ENCODE measurements at regions not wholly inside any gene's neighbourhood (a gene's known extent, or its start where the extent isn't known, plus 50 kb on each side); places are given as distances from the start of the nearest gene placed in this dataset.
A peak's percentile ranks its signal among the peaks of the same experiment; 100 is the strongest.

DNA sequence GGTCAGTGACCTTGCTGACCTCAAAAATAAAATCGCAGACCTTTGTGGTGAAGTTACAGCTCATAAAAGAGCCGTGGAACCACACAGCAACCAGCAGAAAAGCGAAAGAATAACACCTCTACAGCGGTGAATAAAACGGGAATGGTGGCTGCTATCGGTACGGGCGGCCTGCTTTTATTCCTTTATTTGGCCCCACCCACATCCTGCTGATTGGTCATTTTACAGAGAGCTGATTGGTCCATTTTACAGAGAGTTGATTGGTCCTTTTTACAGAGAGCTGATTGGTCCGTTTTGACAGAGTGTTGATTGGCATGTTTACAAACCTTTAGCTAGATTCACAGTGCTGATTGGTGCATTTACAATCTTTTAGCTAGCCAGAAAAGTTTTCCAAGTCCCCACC lies 80.7 kb upstream of the ATP10A start:
- Histone ChIP-seq H3K36me3 (no peaks in the 10 kb centered on the region), H3K27ac (no peak overlapping the region), H3K4me3 (no peak overlapping the region), H3K27me3 (no peaks in the 10 kb centered on the region), H3K4me1 (no peaks in the 10 kb centered on the region), H3K9me3 (no peaks in the 10 kb centered on the region)
- no peak for DNase-seq (ENCODE audit: low spot score)
- no peak for TF ChIP-seq CTCF (IDR thresholded peaks at IDR 0.05)

DNA sequence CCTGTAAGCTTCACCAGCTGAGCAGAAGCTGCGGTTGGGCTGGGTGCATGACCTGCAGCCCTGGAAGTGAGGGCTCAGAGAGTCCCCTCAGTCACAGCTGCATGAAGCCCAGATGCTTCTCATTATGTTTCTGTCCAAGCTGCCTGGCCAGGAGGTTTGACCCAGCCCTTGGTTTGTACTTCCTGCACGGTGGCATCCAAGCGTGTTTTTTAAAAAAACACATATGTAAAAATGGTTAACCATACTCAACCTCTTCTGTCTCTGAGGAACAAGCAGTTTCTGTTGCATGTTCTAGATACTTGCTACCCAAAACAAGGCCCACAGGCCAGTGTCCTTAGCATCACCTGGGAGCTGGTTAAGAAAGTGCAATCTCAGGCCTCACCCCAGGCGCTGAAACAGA lies 76.0 kb upstream of the ATP10A start:
- no peak for DNase-seq (ENCODE audit: low spot score)
- no peaks in the 10 kb centered on the region for H3K36me3 ChIP-seq
- no peaks in the 10 kb centered on the region for H3K27me3 ChIP-seq
- no peaks in the 10 kb centered on the region for H3K9me3 ChIP-seq
- no peaks in the 10 kb centered on the region for H3K4me1 ChIP-seq
- H3K27ac ChIP-seq: no peak overlapping the region
- no peak for TF ChIP-seq CTCF (IDR thresholded peaks at IDR 0.05)
- H3K4me3 ChIP-seq: no peak overlapping the region

DNA sequence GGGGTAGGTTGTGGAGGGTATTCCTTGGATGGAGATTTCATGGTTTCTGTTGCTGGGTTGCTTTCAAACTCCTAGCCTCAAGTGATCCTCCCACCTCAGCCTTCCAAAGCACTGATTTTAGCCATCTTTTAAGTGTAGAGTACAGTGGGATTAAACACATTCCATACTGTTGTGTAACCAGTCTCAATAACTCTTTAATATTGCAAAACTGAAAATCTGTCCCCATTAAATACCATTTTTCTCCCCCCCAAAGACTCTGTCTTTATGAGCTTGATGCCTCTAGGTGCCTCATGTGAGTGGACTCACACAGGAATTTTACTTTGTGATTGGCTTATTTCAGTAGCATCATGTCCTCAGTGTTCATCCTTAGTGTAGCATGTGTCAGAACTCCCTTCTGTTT lies 74.7 kb upstream of the ATP10A start:
- H3K9me3 ChIP-seq: no peaks in the 10 kb centered on the region
- DNase-seq (ENCODE audit: low spot score): no peak

GRCh38 chr15:25936004-25936403 lies 72.9 kb upstream of the ATP10A start:
- Histone ChIP-seq H3K36me3 (no peaks in the 10 kb centered on the region), H3K9me3 (no peaks in the 10 kb centered on the region), H3K27ac (no peak overlapping the region), H3K4me3 (no peak overlapping the region), H3K4me1 (peaks cover 0 to 8% of the 10 kb centered on the region in 2 donors), H3K27me3 (no peaks in the 10 kb centered on the region)
- no peak for TF ChIP-seq CTCF (IDR thresholded peaks at IDR 0.05)
- no peak for DNase-seq (ENCODE audit: low spot score)

More for the DNA sequence above, 74.7 kb upstream of the ATP10A start:
- H3K4me1 ChIP-seq: peaks cover 0 to 8% of the 10 kb centered on the region in 2 donors
- no peak overlapping the region for H3K27ac ChIP-seq
- no peak overlapping the region for H3K4me3 ChIP-seq
- H3K27me3 ChIP-seq: no peaks in the 10 kb centered on the region
- H3K36me3 ChIP-seq: no peaks in the 10 kb centered on the region
- no peak for TF ChIP-seq CTCF (IDR thresholded peaks at IDR 0.05)

- DNase-seq (ENCODE audit: low spot score): peak; percentile 75
- Histone ChIP-seq H3K27me3 (no peaks in the 10 kb centered on the region), H3K4me1 (peaks cover 0 to 8% of the 10 kb centered on the region in 2 donors), H3K9me3 (peaks cover 0 to 12% of the 10 kb centered on the region in 2 donors), H3K4me3 (peak overlapping the region in 1 of 2 donors; percentile 37), H3K36me3 (no peaks in the 10 kb centered on the region), H3K27ac (no peak overlapping the region)
- TF ChIP-seq CTCF (IDR thresholded peaks at IDR 0.05): peak; percentile 66 to 73
These were observed 70.5 kb upstream of the ATP10A start for GRCh38 chr15:25933456-25934158.

- H3K36me3 ChIP-seq: no peaks in the 10 kb centered on the region
- H3K4me1 ChIP-seq: peaks cover 0 to 8% of the 10 kb centered on the region in 2 donors
- DNase-seq (ENCODE audit: low spot score): no peak
- H3K27ac ChIP-seq: no peak overlapping the region
- no peak for TF ChIP-seq CTCF (IDR thresholded peaks at IDR 0.05)
- peaks cover 0 to 12% of the 10 kb centered on the region in 2 donors for H3K9me3 ChIP-seq
- H3K4me3 ChIP-seq: no peak overlapping the region
- no peaks in the 10 kb centered on the region for H3K27me3 ChIP-seq
These were observed 69.6 kb upstream of the ATP10A start for GRCh38 chr15:25932696-25933095.
